H4 (cell line): ENCODE measurements at regions not wholly inside any gene's neighbourhood (a gene's known extent, or its start where the extent isn't known, plus 50 kb on each side); places are given as distances from the start of the nearest gene placed in this dataset.
"Not testable (repeated sequence)": the region's sequence is repeated elsewhere in the genome, so short reads cannot be mapped to it uniquely, and the experiment has no call there.

Experiments
- DNase-seq: peaks from one replicate; pipeline ENCODE4 v3.0.0-alpha.2; 2015; ENCODE audit warnings: low spot score

DNA sequence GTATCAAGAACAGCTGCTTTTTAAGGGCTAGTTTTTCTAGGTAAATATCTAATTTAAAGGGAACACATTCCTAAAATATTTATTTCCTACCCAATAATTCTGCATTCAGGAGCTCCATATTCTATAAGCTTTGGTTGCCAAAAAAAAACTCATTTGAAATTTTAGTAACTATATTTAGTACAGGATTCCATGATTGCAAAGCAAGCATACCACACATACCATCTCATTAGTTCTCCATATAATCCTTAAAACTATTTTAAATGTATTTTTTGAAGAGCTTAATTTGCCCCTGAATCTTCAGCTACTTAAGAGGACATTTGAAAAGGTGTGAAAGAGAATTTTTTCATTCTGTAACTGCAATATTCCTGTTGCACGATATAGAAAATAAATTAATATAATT is 877.0 kb downstream of the NR2F1-AS1 start:
- DNase-seq = no peak

DNA sequence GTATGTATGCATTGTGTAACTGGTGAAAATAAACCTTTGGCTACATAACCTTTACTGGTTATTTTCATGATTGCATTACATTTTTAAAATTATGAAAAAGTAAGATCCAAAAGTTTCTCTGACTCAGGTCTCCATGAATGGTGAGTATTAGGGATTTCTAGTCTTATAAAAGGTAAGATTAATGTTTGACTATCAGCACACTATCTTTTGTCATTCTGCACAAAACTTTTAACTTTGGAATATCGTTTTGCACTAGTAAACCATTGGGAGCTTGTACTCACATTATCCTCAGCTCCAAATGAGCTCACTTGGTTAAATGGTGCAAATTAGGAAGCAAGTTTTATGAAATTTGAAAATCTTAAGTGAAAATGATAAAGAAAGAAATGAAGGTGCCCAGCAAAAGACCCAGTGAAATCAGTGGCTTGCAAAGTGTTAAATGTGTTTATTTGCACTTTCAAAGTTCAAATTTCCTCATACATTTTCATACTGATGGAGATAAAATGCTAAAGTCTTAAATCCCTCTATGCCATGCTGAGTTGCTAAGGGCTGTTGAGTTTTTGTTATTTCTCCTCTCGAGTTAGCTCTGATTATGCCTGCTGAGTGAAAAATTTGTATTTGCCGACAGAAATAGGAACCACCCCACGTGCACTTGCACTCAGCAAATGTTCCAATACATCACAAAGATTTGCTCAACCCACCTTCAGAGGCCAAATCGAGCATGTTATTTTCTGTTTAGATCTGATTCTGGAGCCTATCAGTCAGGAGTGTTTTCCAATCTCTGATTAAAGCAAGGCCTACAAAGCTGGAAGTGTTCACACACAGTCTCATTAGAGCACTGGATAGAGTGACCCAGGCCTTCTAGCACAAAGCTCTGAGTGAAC is 885.7 kb downstream of the NR2F1-AS1 start:
- no peak for DNase-seq

- DNase-seq = no peak
These were observed 887.0 kb downstream of the NR2F1-AS1 start for GRCh38 chr5:92694067-92694466.

GRCh38 chr5:92691955-92692354 is 889.1 kb downstream of the NR2F1-AS1 start:
- DNase-seq = not testable (repeated sequence)

GRCh38 chr5:92687821-92688722 is 892.9 kb downstream of the NR2F1-AS1 start:
- peak; percentile 36 for DNase-seq

DNA sequence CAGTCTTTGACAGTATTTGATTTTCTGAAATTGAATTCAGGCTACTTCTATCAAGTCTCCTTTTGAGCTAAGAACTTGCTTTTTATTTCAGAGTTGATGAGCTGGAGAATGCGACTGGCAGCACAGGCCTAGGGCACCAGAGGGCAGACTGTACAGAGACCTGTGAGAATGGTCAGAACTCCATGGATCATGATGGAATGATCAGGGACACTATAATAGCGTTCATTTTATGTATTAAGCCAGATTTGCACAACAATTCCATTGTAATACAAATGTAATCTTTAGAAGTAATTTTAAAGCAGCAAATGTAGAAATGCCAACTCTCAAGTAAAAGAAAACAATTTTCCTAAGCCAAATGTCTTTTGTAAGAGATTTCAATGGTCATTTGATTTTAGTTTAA is 902.4 kb downstream of the NR2F1-AS1 start:
- DNase-seq = peak; percentile 18

DNA sequence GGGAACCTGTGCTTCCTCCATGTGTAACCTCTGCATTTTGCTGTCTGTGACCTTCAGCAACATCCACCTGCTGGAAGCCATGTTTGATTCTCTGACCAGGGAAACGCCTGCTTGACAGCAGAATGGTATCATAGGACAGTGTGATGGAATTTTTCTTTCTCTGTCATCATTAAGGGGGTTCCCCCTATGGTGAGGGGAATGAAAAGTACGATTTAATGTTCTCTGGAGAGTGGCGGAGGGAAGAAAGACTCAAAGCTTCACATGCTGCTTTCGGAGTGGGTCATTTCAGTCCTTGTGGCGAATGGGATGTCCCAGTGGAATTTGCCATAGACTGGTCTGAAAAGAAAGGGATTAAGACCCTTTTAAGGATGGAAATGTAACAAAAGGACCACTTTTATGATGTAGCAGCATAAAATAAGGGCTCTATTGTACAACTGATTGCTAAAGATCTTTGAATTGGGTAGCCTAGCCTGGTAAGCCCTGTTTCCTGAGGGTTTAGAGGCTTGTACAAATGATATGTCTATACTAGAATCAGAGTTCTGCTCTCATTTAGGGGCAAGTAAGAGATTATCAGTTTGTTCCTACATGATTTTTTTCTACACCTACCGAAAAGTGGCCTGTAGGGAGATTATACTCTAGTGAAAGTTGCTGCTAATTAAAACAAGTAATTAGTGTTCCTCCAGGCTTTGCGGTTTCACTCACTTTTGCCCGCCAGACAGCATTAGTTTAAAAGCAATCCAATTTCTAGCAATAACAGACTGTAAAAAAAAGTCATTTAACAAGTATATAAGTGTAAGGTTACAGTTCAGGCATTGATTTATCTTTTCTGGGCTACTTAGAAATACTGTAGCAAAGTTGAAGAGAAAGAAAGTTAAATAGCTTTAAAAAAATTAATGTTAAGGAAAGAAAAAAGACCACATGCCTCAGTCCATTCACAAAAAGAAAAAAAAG is 904.5 kb downstream of the NR2F1-AS1 start:
- no peak for DNase-seq

DNA sequence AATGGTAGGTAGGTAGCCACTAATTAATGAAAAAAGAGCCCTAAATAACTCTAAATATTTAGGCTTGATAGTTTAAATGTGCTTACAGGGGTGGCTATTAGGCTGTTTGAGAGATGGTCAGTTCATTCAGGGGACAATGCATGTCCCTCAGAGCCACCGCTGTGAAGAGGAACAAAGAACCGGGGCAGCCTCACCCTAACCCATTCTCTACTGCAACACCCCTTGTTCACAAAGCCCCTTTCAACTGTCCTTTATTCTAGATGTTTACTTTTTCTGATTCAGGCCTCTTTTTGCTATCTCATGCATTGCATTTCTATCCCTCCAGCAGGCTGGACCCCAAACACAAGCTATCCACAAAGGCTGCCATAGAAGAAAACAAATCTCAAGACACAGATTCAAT is 906.7 kb downstream of the NR2F1-AS1 start:
- no peak for DNase-seq

DNA sequence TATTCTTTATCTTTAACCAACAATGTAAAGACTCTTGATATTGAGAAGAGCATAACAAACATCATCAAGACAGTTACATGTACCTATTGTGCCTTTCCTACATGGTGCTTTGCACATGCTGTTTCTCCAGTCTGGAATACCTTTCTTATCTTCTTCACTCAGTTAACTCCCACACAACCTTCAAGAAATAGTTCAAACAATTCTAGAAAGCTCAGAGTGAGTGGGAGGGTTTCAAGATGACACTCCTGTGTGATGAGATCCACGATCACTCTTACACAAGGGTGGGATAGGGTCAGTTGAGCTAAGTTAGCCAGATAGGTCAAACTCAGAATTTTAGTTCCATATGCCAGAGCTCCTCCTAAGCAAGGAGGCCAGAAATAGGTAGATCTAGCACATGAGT is 915.5 kb downstream of the NR2F1-AS1 start:
- no peak for DNase-seq

DNA sequence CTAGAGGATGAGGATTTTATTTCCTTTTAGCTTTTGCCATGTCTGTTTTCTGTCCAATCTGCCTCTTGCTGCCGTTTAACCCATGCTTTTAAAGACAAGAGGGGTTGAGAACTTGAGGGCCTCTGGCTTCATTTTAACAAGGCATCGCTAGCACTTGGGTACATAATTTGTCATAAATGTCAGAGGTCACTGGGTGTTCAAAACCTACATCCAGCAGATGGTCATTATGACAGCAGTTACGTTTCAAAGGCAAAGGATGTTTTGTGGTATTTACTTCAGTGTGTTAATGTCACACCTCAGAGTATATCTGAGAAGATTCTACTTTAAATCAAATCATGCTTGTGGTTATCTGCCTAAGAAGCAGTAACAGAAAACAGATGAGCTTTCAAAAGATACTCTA is 918.3 kb downstream of the NR2F1-AS1 start:
- no peak for DNase-seq

DNA sequence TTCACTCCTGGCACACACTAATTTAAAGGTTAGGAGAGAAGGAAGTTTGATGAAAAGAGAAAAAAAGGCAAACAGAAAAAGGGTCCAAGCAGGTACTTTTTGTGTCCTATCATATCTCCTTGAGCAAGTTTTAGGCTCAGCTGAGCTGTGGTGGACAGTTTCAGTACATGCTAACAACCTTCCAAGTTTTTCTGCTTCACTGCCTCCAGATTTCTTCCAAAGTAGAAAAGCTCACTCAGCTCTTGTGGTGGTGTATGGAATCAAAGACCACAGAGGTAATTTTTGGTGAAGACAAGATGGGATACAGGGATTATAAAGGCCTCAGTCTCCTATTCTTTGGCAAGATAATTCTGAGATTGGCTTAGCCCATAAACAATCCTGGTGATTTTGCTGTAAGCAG is 921.8 kb downstream of the NR2F1-AS1 start:
- no peak for DNase-seq

- not testable (repeated sequence) for DNase-seq
These were observed 926.4 kb downstream of the NR2F1-AS1 start for GRCh38 chr5:92654601-92655000.

DNA sequence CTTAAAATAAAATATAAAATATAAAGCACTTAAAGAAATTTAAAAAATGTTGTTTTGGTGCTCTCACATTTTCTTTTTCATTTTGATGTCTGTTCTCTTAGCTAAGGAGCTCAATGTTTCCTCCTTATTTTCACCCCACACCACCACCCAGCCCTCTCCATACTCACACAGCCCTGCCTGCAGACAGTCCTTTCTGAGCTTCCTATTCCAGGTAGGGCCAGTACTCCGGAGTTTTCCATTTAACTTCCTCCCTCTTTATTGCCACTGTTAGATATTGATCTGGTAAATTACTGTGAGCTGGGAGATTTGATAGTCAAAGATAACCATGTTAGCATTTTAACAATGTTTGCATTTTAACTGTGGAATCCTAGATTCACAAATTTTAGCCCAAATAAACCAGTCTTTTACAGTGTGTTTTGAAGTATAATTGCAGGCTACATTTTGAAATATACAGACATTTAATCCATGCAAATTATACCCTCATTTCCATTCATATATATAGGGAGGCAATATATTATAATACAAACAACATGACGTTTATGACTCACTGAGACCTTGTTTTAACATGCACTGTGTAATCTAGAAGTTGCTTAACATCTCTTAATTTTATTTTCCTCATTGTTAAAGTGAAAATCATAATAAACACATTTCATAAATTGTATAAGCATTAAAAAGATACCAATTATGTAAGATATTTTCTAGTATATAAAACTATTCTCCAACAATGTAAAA is 927.1 kb downstream of the NR2F1-AS1 start:
- no peak for DNase-seq

DNA sequence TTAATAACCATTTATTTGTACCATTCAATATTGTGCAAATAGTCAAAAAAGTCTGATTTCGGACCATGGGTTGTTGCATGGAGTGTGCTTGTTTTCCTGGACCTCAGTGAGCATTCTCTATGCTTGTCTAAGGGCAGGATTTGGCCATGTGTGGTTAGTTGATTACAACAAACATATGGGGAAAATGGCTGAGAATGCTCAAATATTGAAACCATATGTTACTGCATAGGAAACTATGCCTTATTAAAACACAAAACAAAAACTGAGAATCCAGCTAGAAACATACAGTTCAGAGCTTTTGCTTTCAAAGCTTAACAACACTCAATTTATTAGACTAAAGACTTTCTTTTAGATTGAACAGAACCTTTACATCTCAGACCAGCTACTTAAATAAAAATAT is 928.3 kb downstream of the NR2F1-AS1 start:
- DNase-seq = no peak

GRCh38 chr5:92644266-92644886 is 936.6 kb downstream of the NR2F1-AS1 start:
- DNase-seq = no peak

DNA sequence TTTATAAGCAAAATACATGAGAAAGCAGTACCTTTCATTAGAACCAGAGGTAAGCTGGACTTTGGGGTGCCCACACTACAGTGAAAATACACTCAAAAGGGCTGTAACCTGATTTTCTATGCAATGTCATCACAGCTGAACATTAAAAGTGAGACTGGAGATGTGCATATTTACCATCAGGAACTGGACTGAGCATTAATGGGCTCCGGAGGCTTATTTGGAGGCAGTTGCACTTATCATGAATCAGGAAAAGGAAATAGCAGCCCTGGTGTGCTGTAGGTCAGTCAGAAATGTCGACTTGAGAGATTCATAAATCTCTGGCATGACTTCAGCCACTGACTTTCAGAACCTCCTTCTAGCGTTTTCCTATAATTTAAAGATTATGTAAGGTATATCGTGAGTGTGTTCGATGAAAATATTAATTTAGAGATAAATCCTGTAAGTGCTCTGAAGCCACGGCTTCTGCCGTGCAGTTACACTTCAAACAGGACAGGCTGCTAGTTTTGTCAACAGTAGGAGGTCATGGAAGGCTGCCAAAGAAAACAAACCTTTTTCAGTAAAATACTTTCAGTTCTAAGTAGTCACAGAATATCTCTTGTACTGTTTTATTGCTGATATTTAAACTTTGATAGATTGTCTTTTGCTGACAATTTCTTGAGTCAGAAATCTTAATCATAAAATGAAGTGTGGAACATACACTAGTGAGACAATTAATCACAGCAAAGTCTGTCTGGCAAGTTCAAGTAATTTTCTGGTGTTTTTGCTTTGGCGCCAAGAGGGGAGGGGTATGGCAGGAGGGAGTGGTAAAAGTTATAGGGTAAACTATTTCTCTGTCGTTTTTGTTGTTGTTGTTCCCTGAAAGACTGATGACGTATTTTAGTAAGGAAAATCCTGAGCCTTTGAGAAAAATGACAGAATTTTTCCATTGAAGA is 939.7 kb downstream of the NR2F1-AS1 start:
- DNase-seq = peak; percentile 55

GRCh38 chr5:92640340-92640739 is 940.7 kb downstream of the NR2F1-AS1 start:
- DNase-seq = no peak

GRCh38 chr5:92637960-92638359 is 943.1 kb downstream of the NR2F1-AS1 start:
- DNase-seq = no peak

DNA sequence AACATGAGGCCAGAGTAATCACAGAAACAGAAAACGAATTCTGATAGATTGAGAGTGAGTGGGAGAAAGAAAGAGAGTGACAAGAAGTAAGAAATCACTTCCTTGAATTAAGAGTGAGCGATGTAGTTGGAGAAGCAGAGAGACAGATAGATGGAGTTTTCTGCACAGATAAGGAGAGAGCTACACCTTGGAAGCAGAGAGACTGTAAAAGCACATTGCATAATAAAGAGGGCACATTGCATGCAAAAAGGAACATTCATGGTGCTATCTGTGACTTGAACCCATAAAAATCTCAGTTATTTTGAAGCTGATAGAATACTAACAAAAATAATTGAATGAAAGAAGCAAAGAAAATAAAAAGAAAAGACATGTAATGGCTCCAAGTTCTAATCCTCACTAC is 943.8 kb downstream of the NR2F1-AS1 start:
- no peak for DNase-seq
